GM12875 (cell line): ENCODE measurements at regions not wholly inside any gene's neighbourhood (a gene's known extent, or its start where the extent isn't known, plus 50 kb on each side); places are given as distances from the start of the nearest gene placed in this dataset.

ENCODE experiments used
- H3K4me3 ChIP-seq: one replicate; pipeline ENCODE4 v1.5.1; 2011; ENCODE audit warnings: low read depth, low read length, control low read depth
- CTCF ChIP-seq: IDR thresholded peaks from 2 replicates; pipeline ENCODE4 v1.5.1; 2011; ENCODE audit warnings: low read depth, mild to moderate bottlenecking, control low read depth, inconsistent platforms, low read length, moderate library complexity, borderline replicate concordance; ENCODE audit not compliant: insufficient read depth

DNA sequence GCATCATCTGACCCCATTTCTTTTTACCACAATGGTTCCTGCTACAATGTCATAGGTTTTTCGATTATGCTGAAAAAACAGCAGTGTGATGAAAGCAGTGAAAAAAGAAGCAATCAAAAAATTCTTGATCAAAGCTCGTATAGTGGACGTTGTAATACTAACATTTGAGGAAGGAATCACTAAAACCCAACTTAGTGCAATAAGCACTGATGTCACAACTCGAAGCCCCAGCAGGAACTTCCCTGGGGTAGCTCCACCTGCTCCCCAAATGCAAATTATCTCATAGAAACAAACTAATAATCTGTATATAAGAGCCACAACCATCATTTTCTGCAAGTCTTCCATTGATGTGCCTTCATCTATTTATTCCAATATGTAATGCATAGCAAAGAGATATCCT, 285.6 kb upstream of the SGK1 start:
- H3K4me3 ChIP-seq: no peak overlapping the region
- no peak for TF ChIP-seq CTCF

DNA sequence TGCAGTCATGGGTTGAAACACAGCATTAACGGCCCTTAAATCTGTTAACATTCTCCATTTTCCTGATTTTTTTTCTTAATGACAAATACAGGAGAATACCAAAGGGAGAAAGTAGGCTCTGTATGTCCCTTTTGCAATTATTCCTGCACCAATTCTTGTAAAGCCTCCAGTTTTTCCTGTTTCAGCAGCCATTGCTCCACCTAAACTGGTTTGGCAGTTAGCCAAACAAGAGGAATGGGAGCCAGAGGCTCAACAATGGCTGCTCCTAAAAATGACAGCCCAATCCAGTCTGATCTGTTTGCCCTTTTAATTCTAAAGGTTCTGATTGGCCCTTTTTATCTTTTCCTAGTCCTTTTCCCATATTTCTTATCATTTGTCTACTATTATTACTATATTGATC, 284.2 kb upstream of the SGK1 start:
- TF ChIP-seq CTCF: no peak
- no peak overlapping the region for H3K4me3 ChIP-seq

GRCh38 chr6:134600671-134601070, 282.8 kb upstream of the SGK1 start:
- H3K4me3 ChIP-seq: no peak overlapping the region
- no peak for TF ChIP-seq CTCF

- TF ChIP-seq CTCF: no peak
- no peak overlapping the region for H3K4me3 ChIP-seq
These were observed 281.2 kb upstream of the SGK1 start for GRCh38 chr6:134599079-134599478.

- TF ChIP-seq CTCF: no peak
- no peak overlapping the region for H3K4me3 ChIP-seq
These were observed 278.3 kb upstream of the SGK1 start for GRCh38 chr6:134596191-134596590.

- TF ChIP-seq CTCF: no peak
- H3K4me3 ChIP-seq: no peak overlapping the region
These were observed 277.0 kb upstream of the SGK1 start for GRCh38 chr6:134594881-134595280.

- TF ChIP-seq CTCF: no peak
- H3K4me3 ChIP-seq: no peak overlapping the region
These were observed 276.0 kb upstream of the SGK1 start for GRCh38 chr6:134593887-134594286.
